Neuronal stem cell (in vitro differentiated cells): ENCODE measurements at regions not wholly inside any gene's neighbourhood (a gene's known extent, or its start where the extent isn't known, plus 50 kb on each side); places are given as distances from the start of the nearest gene placed in this dataset.

Source experiments
- DNase-seq: peaks from one replicate; pipeline ENCODE4 v3.0.0-alpha.2; 2013; ENCODE audit warnings: low spot score
- H2AFZ ChIP-seq: one replicate; pipeline ENCODE4 v1.6.1; 2013; ENCODE audit warnings: mild to moderate bottlenecking, low read length, inconsistent platforms
- H2AK5ac ChIP-seq: 2 replicates; pipeline ENCODE4 v1.6.1; 2013; ENCODE audit warnings: low read depth, mild to moderate bottlenecking, inconsistent platforms, low read length, moderate library complexity, mixed read lengths
- H2BK120ac ChIP-seq: 2 replicates; pipeline ENCODE4 v1.6.1; 2013; ENCODE audit warnings: low read depth, mild to moderate bottlenecking, inconsistent platforms, low read length, moderate library complexity, mixed read lengths
- H2BK12ac ChIP-seq: one replicate; pipeline ENCODE4 v1.6.1; 2013; ENCODE audit warnings: low read length, inconsistent platforms
- H2BK15ac ChIP-seq: 2 replicates; pipeline ENCODE4 v1.6.1; 2013; ENCODE audit warnings: mild to moderate bottlenecking, low read length, inconsistent platforms, mixed read lengths
- H2BK5ac ChIP-seq: one replicate; pipeline ENCODE4 v1.6.1; 2013; ENCODE audit warnings: inconsistent platforms, mild to moderate bottlenecking, low read length, moderate library complexity
- H3K14ac ChIP-seq: one replicate; pipeline ENCODE4 v1.6.1; 2013; ENCODE audit warnings: low read length, inconsistent platforms
- H3K18ac ChIP-seq: 2 replicates; pipeline ENCODE4 v1.6.1; 2013; ENCODE audit warnings: low read length, inconsistent platforms
- H3K23ac ChIP-seq: 2 replicates; pipeline ENCODE4 v1.6.1; 2013; ENCODE audit warnings: low read depth, mild to moderate bottlenecking, mixed read lengths, low read length, inconsistent platforms; ENCODE audit not compliant: poor library complexity
- H3K27ac ChIP-seq: replicated peaks from 3 replicates; pipeline ENCODE4 v1.5.1; 2013; ENCODE audit warnings: low read length, inconsistent platforms
- H3K27me3 ChIP-seq, 3 experiments: 2 replicates each; pipeline ENCODE4 v1.6.1; 2013; ENCODE audit warnings: low read length in 3 of 3, mild to moderate bottlenecking in 2 of 3, inconsistent platforms in 1 of 3, low read depth in 1 of 3, mixed read lengths in 1 of 3, moderate library complexity in 1 of 3; ENCODE audit not compliant: control insufficient read depth in 3 of 3, insufficient read depth in 3 of 3
- H3K36me3 ChIP-seq, 2 donors: replicated peaks in 1 of 2; 2 replicates each; pipeline ENCODE4 v1.6.1; 2013; ENCODE audit warnings: low read length in 2 of 2; ENCODE audit not compliant: control insufficient read depth in 2 of 2, insufficient read depth in 2 of 2
- H3K4ac ChIP-seq: 2 replicates; pipeline ENCODE4 v1.6.1; 2013; ENCODE audit warnings: inconsistent platforms, mild to moderate bottlenecking, low read length, moderate library complexity
- H3K4me1 ChIP-seq, 2 donors: 1 replicate in 1 of 2; 2 replicates in 1 of 2; pipeline ENCODE4 v1.6.1; 2013; ENCODE audit warnings: low read length in 2 of 2, low read depth in 1 of 2; ENCODE audit not compliant: control insufficient read depth in 2 of 2, insufficient read depth in 1 of 2
- H3K4me2 ChIP-seq: one replicate; pipeline ENCODE4 v1.6.1; 2013; ENCODE audit warnings: mild to moderate bottlenecking, low read length, inconsistent platforms; ENCODE audit not compliant: insufficient read depth, poor library complexity, severe bottlenecking
- H3K4me3 ChIP-seq, 2 donors: 2 replicates each; pipeline ENCODE4 v1.5.1; 2013; ENCODE audit warnings: low read length in 2 of 2, mild to moderate bottlenecking in 2 of 2, inconsistent platforms in 1 of 2, moderate library complexity in 1 of 2
- H3K79me1 ChIP-seq: one replicate; pipeline ENCODE4 v1.6.1; 2013; ENCODE audit warnings: low read depth, mild to moderate bottlenecking, inconsistent platforms, low read length, moderate library complexity
- H3K9ac ChIP-seq: one replicate; pipeline ENCODE4 v1.6.1; 2013; ENCODE audit warnings: mild to moderate bottlenecking, low read depth, low read length, inconsistent platforms; ENCODE audit not compliant: poor library complexity
- H3K9me3 ChIP-seq, 2 donors: replicated peaks in 1 of 2; 2 replicates each; pipeline versions ENCODE3 to v1.6.1; 2013; ENCODE audit warnings: low read length in 2 of 2, mild to moderate bottlenecking in 2 of 2, inconsistent platforms in 1 of 2, low read depth in 1 of 2, mixed read lengths in 1 of 2, moderate library complexity in 1 of 2; ENCODE audit not compliant: control insufficient read depth in 2 of 2, insufficient read depth in 1 of 2
- H4K8ac ChIP-seq: one replicate; pipeline ENCODE4 v1.6.1; 2013; ENCODE audit warnings: low read depth, mild to moderate bottlenecking, inconsistent platforms, low read length, moderate library complexity
- H4K91ac ChIP-seq: one replicate; pipeline ENCODE4 v1.6.1; 2013; ENCODE audit warnings: low read length, low read depth, mild to moderate bottlenecking, inconsistent platforms; ENCODE audit not compliant: poor library complexity
- WGBS, 2 donors: extraction: QIAGEN DNeasy Blood & Tissue Kit; methylation state at CpG; one replicate each; pipeline ENCODE4 v1.1.7; 2013; ENCODE audit warnings: missing lambda C conversion rate in 2 of 2, mixed read lengths in 1 of 2; ENCODE audit not compliant: insufficient read length in 2 of 2, insufficient replicate concordance in 1 of 2; ENCODE audit errors: extremely low coverage in 2 of 2; 5-methylcytosine and 5-hydroxymethylcytosine counted together

GRCh38 chr20:46799781-46800408 lies 90.4 kb downstream of the SLC2A10 start:
- H3K9ac ChIP-seq = no peak overlapping the region
- H3K79me1 ChIP-seq = no peaks in the 10 kb centered on the region
- no peaks in the 10 kb centered on the region for H3K9me3 ChIP-seq
- H3K4me1 ChIP-seq = peaks cover 0 to 1% of the 10 kb centered on the region in 2 donors
- no peak overlapping the region for H3K4me3 ChIP-seq
- no CpG with 5 or more reads among the region's 7 CpGs for WGBS, 2 donors
- no peak overlapping the region for H2BK15ac ChIP-seq
- DNase-seq = no peak
- H2AK5ac ChIP-seq = no peak overlapping the region
- no peak overlapping the region for H4K91ac ChIP-seq
- no peak overlapping the region for H3K23ac ChIP-seq
- no peak overlapping the region for H3K4me2 ChIP-seq
- H3K36me3 ChIP-seq = no peaks in the 10 kb centered on the region
- H4K8ac ChIP-seq = no peak overlapping the region
- H3K27ac ChIP-seq = no peak overlapping the region
- no peak overlapping the region for H3K14ac ChIP-seq
- no peak overlapping the region for H2BK5ac ChIP-seq
- peaks cover 0 to 11% (median 0%) of the 10 kb centered on the region in 3 experiments for H3K27me3 ChIP-seq
- no peak overlapping the region for H3K4ac ChIP-seq
- H3K18ac ChIP-seq = no peak overlapping the region
- no peak overlapping the region for H2BK120ac ChIP-seq
- H2BK12ac ChIP-seq = no peak overlapping the region
- no peak overlapping the region for H2AFZ ChIP-seq

GRCh38 chr20:46800409-46800804 lies 91.0 kb downstream of the SLC2A10 start:
- no peaks in the 10 kb centered on the region for H3K79me1 ChIP-seq
- H4K8ac ChIP-seq = no peak overlapping the region
- no peak overlapping the region for H3K14ac ChIP-seq
- H3K23ac ChIP-seq = no peak overlapping the region
- H3K4me3 ChIP-seq = no peak overlapping the region
- H2BK120ac ChIP-seq = no peak overlapping the region
- no peak overlapping the region for H4K91ac ChIP-seq
- H3K18ac ChIP-seq = no peak overlapping the region
- no peak overlapping the region for H3K4me2 ChIP-seq
- H2AK5ac ChIP-seq = no peak overlapping the region
- H3K36me3 ChIP-seq = no peaks in the 10 kb centered on the region
- H3K4me1 ChIP-seq = peaks cover 0 to 1% of the 10 kb centered on the region in 2 donors
- no peak overlapping the region for H3K27ac ChIP-seq
- H2AFZ ChIP-seq = no peak overlapping the region
- H3K9ac ChIP-seq = no peak overlapping the region
- H2BK15ac ChIP-seq = no peak overlapping the region
- no peak overlapping the region for H2BK12ac ChIP-seq
- no peaks in the 10 kb centered on the region for H3K9me3 ChIP-seq
- no CpG with 5 or more reads among the region's 2 CpGs for WGBS, 2 donors
- peaks cover 0 to 13% (median 0%) of the 10 kb centered on the region in 3 experiments for H3K27me3 ChIP-seq
- no peak overlapping the region for H3K4ac ChIP-seq
- no peak for DNase-seq
- H2BK5ac ChIP-seq = no peak overlapping the region

GRCh38 chr20:46801003-46801702 lies 91.7 kb downstream of the SLC2A10 start:
- no peak overlapping the region for H4K8ac ChIP-seq
- H3K18ac ChIP-seq = no peak overlapping the region
- H2AK5ac ChIP-seq = no peak overlapping the region
- no peak overlapping the region for H3K27ac ChIP-seq
- DNase-seq = no peak
- H3K23ac ChIP-seq = no peak overlapping the region
- H2BK15ac ChIP-seq = no peak overlapping the region
- H3K14ac ChIP-seq = peak overlapping the region; percentile 41
- no peak overlapping the region for H2BK120ac ChIP-seq
- no peaks in the 10 kb centered on the region for H3K36me3 ChIP-seq
- no peak overlapping the region for H4K91ac ChIP-seq
- no peak overlapping the region for H3K4me2 ChIP-seq
- H2BK12ac ChIP-seq = no peak overlapping the region
- H3K27me3 ChIP-seq = peaks cover 0 to 20% (median 0%) of the 10 kb centered on the region in 3 experiments
- no peaks in the 10 kb centered on the region for H3K79me1 ChIP-seq
- no peak overlapping the region for H2BK5ac ChIP-seq
- H3K4me1 ChIP-seq = peaks cover 0 to 1% of the 10 kb centered on the region in 2 donors
- H3K9ac ChIP-seq = peak overlapping the region; percentile 39
- H3K4me3 ChIP-seq = no peak overlapping the region
- H3K9me3 ChIP-seq = no peaks in the 10 kb centered on the region
- no peak overlapping the region for H3K4ac ChIP-seq
- no peak overlapping the region for H2AFZ ChIP-seq
- WGBS, 2 donors = no CpG with 5 or more reads among the region's 12 CpGs

GRCh38 chr20:46802722-46803121 lies 91.9 kb upstream of the EYA2 start:
- Histone ChIP-seq H3K9me3 (no peaks in the 10 kb centered on the region), H3K4me1 (peaks cover 0 to 1% of the 10 kb centered on the region in 2 donors), H3K27ac (no peak overlapping the region), H3K18ac (no peak overlapping the region), H3K4me3 (no peak overlapping the region), H3K23ac (no peak overlapping the region), H3K36me3 (no peaks in the 10 kb centered on the region), H3K9ac (no peak overlapping the region), H2BK12ac (no peak overlapping the region), H4K91ac (no peak overlapping the region), H2BK5ac (no peak overlapping the region), H2BK15ac (no peak overlapping the region), H4K8ac (no peak overlapping the region), H2AK5ac (no peak overlapping the region), H3K14ac (no peak overlapping the region), H2AFZ (no peak overlapping the region), H3K4me2 (no peak overlapping the region), H3K4ac (no peak overlapping the region), H2BK120ac (no peak overlapping the region), H3K79me1 (no peaks in the 10 kb centered on the region), H3K27me3 (peaks cover 0 to 29% (median 0%) of the 10 kb centered on the region in 3 experiments)
- DNase-seq = no peak
- no CpG with 5 or more reads among the region's 5 CpGs for WGBS, 2 donors
